GM12878 (cell line): ENCODE measurements at regions not wholly inside any gene's neighbourhood (a gene's known extent, or its start where the extent isn't known, plus 50 kb on each side); places are given as distances from the start of the nearest gene placed in this dataset.

Experiments used
- ATAC-seq: fragments of 200-7000 bp; cut with Tn5 transposase; 3 replicates; pipeline ENCODE4 v1.9.1; 2020; ENCODE audit warnings: mild to moderate bottlenecking, moderate library complexity
- BruUV-seq: library from RNA; stranded (reverse); fragments of 400-500 nt; replicated peaks from 2 replicates; lab custom pipeline; 2021; lab: Mats Ljungman, UMichigan
- CTCF ChIA-PET: fragments of 300-600 bp; sonication (Branson Sonifier 250); formaldehyde crosslinking; extraction: SDS; loops from one replicate; lab custom pipeline; 2021; ENCODE audit warnings: inconsistent platforms; lab: Yijun Ruan, JAX
- POLR2A ChIA-PET: fragments of 350-600 bp; formaldehyde crosslinking; extraction: SDS; loops from one replicate; lab custom pipeline; 2021; ENCODE audit warnings: inconsistent platforms; lab: Charles Lee
- RAD21 ChIA-PET: fragments of 300-600 bp; sonication (Branson Sonifier 250); formaldehyde crosslinking; loops from one replicate; lab custom pipeline; 2023; ENCODE audit warnings: antibody characterized with exemption; ENCODE audit not compliant: unreplicated experiment; lab: Charles Lee
- SMC1A ChIA-PET: fragments of 300-600 bp; sonication (Branson Sonifier 250); formaldehyde crosslinking; loops from one replicate; lab custom pipeline; 2023; ENCODE audit not compliant: unreplicated experiment, uncharacterized antibody; lab: Charles Lee
- DNase-seq: peaks from one replicate; pipeline ENCODE4 v3.0.0-alpha.2; 2011; ENCODE audit warnings: low read depth, low spot score
- FAIRE-seq: peaks from 3 replicates; lab custom pipeline; 2011; peaks lifted over from hg19 to GRCh38; lab: Jason Lieb, UNC
- H2AFZ ChIP-seq: 2 replicates; pipeline ENCODE4 v1.6.0; 2011; ENCODE audit warnings: low read depth, low read length, control low read depth; ENCODE audit not compliant: control insufficient read depth
- H3K27ac ChIP-seq: 2 replicates; pipeline ENCODE4 v1.5.1; 2011; ENCODE audit warnings: control low read depth; ENCODE audit not compliant: control insufficient read depth, insufficient read depth
- H3K27me3 ChIP-seq, 2 experiments: replicated peaks in 1 of 2; 2 replicates each; pipeline versions ENCODE4 v1.6.0 to v1.6.1; 2011; ENCODE audit warnings: low read length in 1 of 2; ENCODE audit not compliant: control insufficient read depth in 2 of 2, insufficient read depth in 2 of 2
- H3K36me3 ChIP-seq, 2 experiments: 2 replicates each; pipeline ENCODE4 v1.5.1; 2011; ENCODE audit warnings: low read length in 1 of 2; ENCODE audit not compliant: control insufficient read depth in 2 of 2, insufficient read depth in 2 of 2
- H3K4me1 ChIP-seq: 2 replicates; pipeline ENCODE4 v1.6.1; 2011; ENCODE audit warnings: mild to moderate bottlenecking, low read length, moderate library complexity, mixed read lengths; ENCODE audit not compliant: control insufficient read depth, insufficient read depth
- H3K4me2 ChIP-seq: 2 replicates; pipeline ENCODE4 v1.6.0; 2011; ENCODE audit warnings: control low read depth; ENCODE audit not compliant: control insufficient read depth, insufficient read depth
- H3K4me3 ChIP-seq: fragments of 200-600 bp; sonication (generic); 2 replicates; pipeline ENCODE4 v1.5.1; 2016
- H3K79me2 ChIP-seq: 2 replicates; pipeline ENCODE4 v1.6.0; 2011; ENCODE audit warnings: low read length; ENCODE audit not compliant: control insufficient read depth, insufficient read depth
- H3K9ac ChIP-seq: 2 replicates; pipeline ENCODE4 v1.8.0; 2011; ENCODE audit warnings: low read length, control low read depth, mixed read lengths; ENCODE audit not compliant: control insufficient read depth, insufficient read depth
- H3K9me3 ChIP-seq: replicated peaks from 3 replicates; pipeline ENCODE4 v1.5.1; 2011; ENCODE audit warnings: mild to moderate bottlenecking, low read length; ENCODE audit not compliant: control insufficient read depth, insufficient read depth
- H4K20me1 ChIP-seq: 2 replicates; pipeline ENCODE4 v1.6.0; 2011; ENCODE audit not compliant: control insufficient read depth, insufficient read depth
- CEBPB ChIP-seq, 2 experiments: fragments of 150-350 bp in 1 of 2; IDR thresholded peaks; 2 replicates each; pipeline ENCODE4 v1.6.1; 2012 to 2014; ENCODE audit warnings: low read depth in 2 of 2, low read length in 2 of 2, borderline replicate concordance in 1 of 2, inconsistent platforms in 1 of 2
- HDGF ChIP-seq: fragments of 450-650 bp; IDR thresholded peaks from 2 replicates; pipeline ENCODE4 v1.6.1; 2016; ENCODE audit warnings: antibody characterized with exemption
- MXI1 ChIP-seq: fragments of 150-350 bp; IDR thresholded peaks from 2 replicates; pipeline ENCODE4 v1.6.1; 2011; ENCODE audit warnings: low read depth, mild to moderate bottlenecking, inconsistent platforms, low read length, improper control_type of control experiment
- NFIC ChIP-seq: IDR thresholded peaks from 2 replicates; pipeline ENCODE4 v1.6.1; 2012; ENCODE audit warnings: low read depth, mild to moderate bottlenecking, inconsistent platforms, low read length, moderate library complexity
- NR2F1 ChIP-seq: fragments of 450-650 bp; conservative IDR thresholded peaks from 2 replicates; pipeline ENCODE4 v1.6.1; 2017; ENCODE audit warnings: mild to moderate bottlenecking
- RCOR1 ChIP-seq: conservative IDR thresholded peaks from 2 replicates; pipeline ENCODE4 v1.6.1; 2012; ENCODE audit warnings: low read depth, low read length, improper control_type of control experiment
- SMAD5 ChIP-seq: IDR thresholded peaks from 2 replicates; pipeline ENCODE4 v1.6.1; 2016; ENCODE audit warnings: antibody characterized with exemption, low read depth
- TCF12 ChIP-seq: IDR thresholded peaks from 2 replicates; pipeline ENCODE4 v1.6.1; 2011; ENCODE audit warnings: low read depth, mild to moderate bottlenecking, low read length
- YBX1 ChIP-seq: fragments of 450-650 bp; IDR thresholded peaks from 2 replicates; pipeline ENCODE4 v1.6.1; 2016; ENCODE audit warnings: antibody characterized with exemption
- ZBED1 ChIP-seq: IDR thresholded peaks from 2 replicates; pipeline ENCODE4 v1.6.1; 2016; ENCODE audit warnings: borderline replicate concordance
- WGBS: methylation state at CpG from one replicate; pipeline ENCODE4 v1.1.6; 2016; ENCODE audit warnings: low lambda C conversion rate; ENCODE audit not compliant: insufficient replicate concordance, insufficient coverage; ENCODE audit errors: missing lambda C conversion rate; 5-methylcytosine and 5-hydroxymethylcytosine counted together
- in situ Hi-C: fragments of 300-500 bp; cut with MboI; formaldehyde crosslinking; loops from 9 replicates; pipeline ENCODE4 v1.14.3; 2018; ENCODE audit warnings: mixed read lengths
- intact Hi-C: fragments of 100-400 bp; cut with micrococcal nuclease; formaldehyde crosslinking; loops from one replicate; pipeline ENCODE4 v1.14.2; 2022; ENCODE audit not compliant: unreplicated experiment
- TF ChIP-seq, protein P1 (sequence below): fragments of 450-650 bp; IDR thresholded peaks from 2 replicates; pipeline ENCODE4 v1.6.1; 2017; ENCODE audit warnings: antibody characterized with exemption, mild to moderate bottlenecking, moderate library complexity
- TF ChIP-seq, protein P2 (sequence below): fragments of 150-350 bp; IDR thresholded peaks from 2 replicates; pipeline ENCODE4 v1.6.1; 2016; ENCODE audit warnings: low read depth, low read length
- TF ChIP-seq, protein P3 (sequence below): IDR thresholded peaks from 2 replicates; pipeline ENCODE4 v1.6.1; 2012; ENCODE audit warnings: low read depth, low read length, improper control_type of control experiment
- TF ChIP-seq, protein P4 (sequence below): IDR thresholded peaks from 2 replicates; pipeline ENCODE4 v1.6.1; 2012; ENCODE audit warnings: improper control_type of control experiment, low read depth, low read length; ENCODE audit not compliant: insufficient replicate concordance

DNA sequence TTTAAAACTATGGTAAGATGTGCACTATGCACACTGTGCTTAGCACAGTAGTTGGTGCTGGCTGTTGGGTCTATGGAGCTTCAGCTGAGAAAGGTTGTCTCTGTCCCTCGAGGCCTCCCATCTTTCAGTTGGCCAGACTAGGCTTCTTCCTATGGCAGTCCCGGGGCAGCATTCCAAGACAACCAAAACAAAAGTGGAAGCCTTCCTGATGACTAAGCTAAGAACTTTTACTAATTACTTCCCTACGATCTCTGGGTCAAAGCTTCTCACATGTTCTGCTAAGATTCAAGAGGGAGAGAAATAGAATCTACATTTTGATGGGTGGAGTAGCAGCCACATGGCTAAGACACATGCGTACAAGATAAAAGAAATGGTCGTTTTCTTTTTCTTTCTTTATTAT is 342.8 kb downstream of the TUSC7 start:
- DNase-seq: no peak
- no peak overlapping the region for H3K4me3 ChIP-seq
- H3K36me3 ChIP-seq: no peaks in the 10 kb centered on the region
- RAD21 ChIA-PET: no interaction called here
- no peak overlapping the region for H3K9ac ChIP-seq
- no peaks in the 10 kb centered on the region for H4K20me1 ChIP-seq
- SMC1A ChIA-PET: interaction anchor here (1.0 kb wide), 1 partner anchor 280 kb away, joined by 3 read pairs; no protein-coding TSS in a partner anchor
- no peak overlapping the region for H2AFZ ChIP-seq
- CTCF ChIA-PET: no interaction called here
- FAIRE-seq: no peak
- H3K9me3 ChIP-seq: no peaks in the 10 kb centered on the region
- no TSS peak for BruUV-seq
- no peaks in the 10 kb centered on the region for H3K27me3 ChIP-seq
- H3K79me2 ChIP-seq: no peaks in the 10 kb centered on the region
- H3K4me1 ChIP-seq: no peaks in the 10 kb centered on the region
- H3K4me2 ChIP-seq: no peak overlapping the region
- WGBS: 11% methylated on average over 5 of the region's 5 CpGs
- no peak overlapping the region for H3K27ac ChIP-seq
- intact Hi-C loops (no loop called here), in situ Hi-C loops (no loop called here)
- POLR2A ChIA-PET: no interaction called here
- ATAC-seq: no peak
- TF ChIP-seq, protein P1, sequence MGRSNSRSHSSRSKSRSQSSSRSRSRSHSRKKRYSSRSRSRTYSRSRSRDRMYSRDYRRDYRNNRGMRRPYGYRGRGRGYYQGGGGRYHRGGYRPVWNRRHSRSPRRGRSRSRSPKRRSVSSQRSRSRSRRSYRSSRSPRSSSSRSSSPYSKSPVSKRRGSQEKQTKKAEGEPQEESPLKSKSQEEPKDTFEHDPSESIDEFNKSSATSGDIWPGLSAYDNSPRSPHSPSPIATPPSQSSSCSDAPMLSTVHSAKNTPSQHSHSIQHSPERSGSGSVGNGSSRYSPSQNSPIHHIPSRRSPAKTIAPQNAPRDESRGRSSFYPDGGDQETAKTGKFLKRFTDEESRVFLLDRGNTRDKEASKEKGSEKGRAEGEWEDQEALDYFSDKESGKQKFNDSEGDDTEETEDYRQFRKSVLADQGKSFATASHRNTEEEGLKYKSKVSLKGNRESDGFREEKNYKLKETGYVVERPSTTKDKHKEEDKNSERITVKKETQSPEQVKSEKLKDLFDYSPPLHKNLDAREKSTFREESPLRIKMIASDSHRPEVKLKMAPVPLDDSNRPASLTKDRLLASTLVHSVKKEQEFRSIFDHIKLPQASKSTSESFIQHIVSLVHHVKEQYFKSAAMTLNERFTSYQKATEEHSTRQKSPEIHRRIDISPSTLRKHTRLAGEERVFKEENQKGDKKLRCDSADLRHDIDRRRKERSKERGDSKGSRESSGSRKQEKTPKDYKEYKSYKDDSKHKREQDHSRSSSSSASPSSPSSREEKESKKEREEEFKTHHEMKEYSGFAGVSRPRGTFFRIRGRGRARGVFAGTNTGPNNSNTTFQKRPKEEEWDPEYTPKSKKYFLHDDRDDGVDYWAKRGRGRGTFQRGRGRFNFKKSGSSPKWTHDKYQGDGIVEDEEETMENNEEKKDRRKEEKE: no peak
- TF ChIP-seq TCF12 (no peak), NFIC (no peak), RCOR1 (no peak), MXI1 (no peak), NR2F1 (no peak), YBX1 (no peak), CEBPB (IDR thresholded peaks at IDR 0.05; ENCODE audit: borderline replicate concordance in 1 of 2, low read depth in 2 of 2, low read length in 2 of 2) (no peak), HDGF (no peak), ZBED1 (no peak), SMAD5 (no peak)
- TF ChIP-seq, protein P2, sequence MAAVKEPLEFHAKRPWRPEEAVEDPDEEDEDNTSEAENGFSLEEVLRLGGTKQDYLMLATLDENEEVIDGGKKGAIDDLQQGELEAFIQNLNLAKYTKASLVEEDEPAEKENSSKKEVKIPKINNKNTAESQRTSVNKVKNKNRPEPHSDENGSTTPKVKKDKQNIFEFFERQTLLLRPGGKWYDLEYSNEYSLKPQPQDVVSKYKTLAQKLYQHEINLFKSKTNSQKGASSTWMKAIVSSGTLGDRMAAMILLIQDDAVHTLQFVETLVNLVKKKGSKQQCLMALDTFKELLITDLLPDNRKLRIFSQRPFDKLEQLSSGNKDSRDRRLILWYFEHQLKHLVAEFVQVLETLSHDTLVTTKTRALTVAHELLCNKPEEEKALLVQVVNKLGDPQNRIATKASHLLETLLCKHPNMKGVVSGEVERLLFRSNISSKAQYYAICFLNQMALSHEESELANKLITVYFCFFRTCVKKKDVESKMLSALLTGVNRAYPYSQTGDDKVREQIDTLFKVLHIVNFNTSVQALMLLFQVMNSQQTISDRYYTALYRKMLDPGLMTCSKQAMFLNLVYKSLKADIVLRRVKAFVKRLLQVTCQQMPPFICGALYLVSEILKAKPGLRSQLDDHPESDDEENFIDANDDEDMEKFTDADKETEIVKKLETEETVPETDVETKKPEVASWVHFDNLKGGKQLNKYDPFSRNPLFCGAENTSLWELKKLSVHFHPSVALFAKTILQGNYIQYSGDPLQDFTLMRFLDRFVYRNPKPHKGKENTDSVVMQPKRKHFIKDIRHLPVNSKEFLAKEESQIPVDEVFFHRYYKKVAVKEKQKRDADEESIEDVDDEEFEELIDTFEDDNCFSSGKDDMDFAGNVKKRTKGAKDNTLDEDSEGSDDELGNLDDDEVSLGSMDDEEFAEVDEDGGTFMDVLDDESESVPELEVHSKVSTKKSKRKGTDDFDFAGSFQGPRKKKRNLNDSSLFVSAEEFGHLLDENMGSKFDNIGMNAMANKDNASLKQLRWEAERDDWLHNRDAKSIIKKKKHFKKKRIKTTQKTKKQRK: no peak
- TF ChIP-seq, protein P3, sequence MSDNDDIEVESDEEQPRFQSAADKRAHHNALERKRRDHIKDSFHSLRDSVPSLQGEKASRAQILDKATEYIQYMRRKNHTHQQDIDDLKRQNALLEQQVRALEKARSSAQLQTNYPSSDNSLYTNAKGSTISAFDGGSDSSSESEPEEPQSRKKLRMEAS: no peak
- TF ChIP-seq, protein P4, sequence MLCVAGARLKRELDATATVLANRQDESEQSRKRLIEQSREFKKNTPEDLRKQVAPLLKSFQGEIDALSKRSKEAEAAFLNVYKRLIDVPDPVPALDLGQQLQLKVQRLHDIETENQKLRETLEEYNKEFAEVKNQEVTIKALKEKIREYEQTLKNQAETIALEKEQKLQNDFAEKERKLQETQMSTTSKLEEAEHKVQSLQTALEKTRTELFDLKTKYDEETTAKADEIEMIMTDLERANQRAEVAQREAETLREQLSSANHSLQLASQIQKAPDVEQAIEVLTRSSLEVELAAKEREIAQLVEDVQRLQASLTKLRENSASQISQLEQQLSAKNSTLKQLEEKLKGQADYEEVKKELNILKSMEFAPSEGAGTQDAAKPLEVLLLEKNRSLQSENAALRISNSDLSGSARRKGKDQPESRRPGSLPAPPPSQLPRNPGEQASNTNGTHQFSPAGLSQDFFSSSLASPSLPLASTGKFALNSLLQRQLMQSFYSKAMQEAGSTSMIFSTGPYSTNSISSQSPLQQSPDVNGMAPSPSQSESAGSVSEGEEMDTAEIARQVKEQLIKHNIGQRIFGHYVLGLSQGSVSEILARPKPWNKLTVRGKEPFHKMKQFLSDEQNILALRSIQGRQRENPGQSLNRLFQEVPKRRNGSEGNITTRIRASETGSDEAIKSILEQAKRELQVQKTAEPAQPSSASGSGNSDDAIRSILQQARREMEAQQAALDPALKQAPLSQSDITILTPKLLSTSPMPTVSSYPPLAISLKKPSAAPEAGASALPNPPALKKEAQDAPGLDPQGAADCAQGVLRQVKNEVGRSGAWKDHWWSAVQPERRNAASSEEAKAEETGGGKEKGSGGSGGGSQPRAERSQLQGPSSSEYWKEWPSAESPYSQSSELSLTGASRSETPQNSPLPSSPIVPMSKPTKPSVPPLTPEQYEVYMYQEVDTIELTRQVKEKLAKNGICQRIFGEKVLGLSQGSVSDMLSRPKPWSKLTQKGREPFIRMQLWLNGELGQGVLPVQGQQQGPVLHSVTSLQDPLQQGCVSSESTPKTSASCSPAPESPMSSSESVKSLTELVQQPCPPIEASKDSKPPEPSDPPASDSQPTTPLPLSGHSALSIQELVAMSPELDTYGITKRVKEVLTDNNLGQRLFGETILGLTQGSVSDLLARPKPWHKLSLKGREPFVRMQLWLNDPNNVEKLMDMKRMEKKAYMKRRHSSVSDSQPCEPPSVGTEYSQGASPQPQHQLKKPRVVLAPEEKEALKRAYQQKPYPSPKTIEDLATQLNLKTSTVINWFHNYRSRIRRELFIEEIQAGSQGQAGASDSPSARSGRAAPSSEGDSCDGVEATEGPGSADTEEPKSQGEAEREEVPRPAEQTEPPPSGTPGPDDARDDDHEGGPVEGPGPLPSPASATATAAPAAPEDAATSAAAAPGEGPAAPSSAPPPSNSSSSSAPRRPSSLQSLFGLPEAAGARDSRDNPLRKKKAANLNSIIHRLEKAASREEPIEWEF: no peak
